Endodermal cell (in vitro differentiated cells): ENCODE measurements at regions not wholly inside any gene's neighbourhood (a gene's known extent, or its start where the extent isn't known, plus 50 kb on each side); places are given as distances from the start of the nearest gene placed in this dataset.

Experiments
- DNase-seq: peaks from one replicate; pipeline ENCODE4 v3.0.0-alpha.2; 2017
- H3K27ac ChIP-seq: 2 replicates; pipeline ENCODE4 v1.5.1; 2013; ENCODE audit warnings: mild to moderate bottlenecking, low read depth, low read length, moderate library complexity
- H3K27me3 ChIP-seq: 2 replicates; pipeline ENCODE4 v1.6.1; 2013; ENCODE audit warnings: mild to moderate bottlenecking, low read length, moderate library complexity; ENCODE audit not compliant: insufficient read depth, control insufficient read depth, poor library complexity, severe bottlenecking
- H3K36me3 ChIP-seq: 2 replicates; pipeline ENCODE4 v1.7.0; 2013; ENCODE audit warnings: mild to moderate bottlenecking, low read length, moderate library complexity; ENCODE audit not compliant: control insufficient read depth, insufficient read depth
- H3K4me1 ChIP-seq: one replicate; pipeline ENCODE4 v1.7.0; 2013; ENCODE audit warnings: low read length; ENCODE audit not compliant: control insufficient read depth, insufficient read depth
- H3K4me3 ChIP-seq: 2 replicates; pipeline ENCODE4 v1.5.1; 2013; ENCODE audit warnings: mild to moderate bottlenecking, low read length, moderate library complexity
- H3K9ac ChIP-seq: 2 replicates; pipeline ENCODE4 v1.6.1; 2013; ENCODE audit warnings: mild to moderate bottlenecking, low read length, moderate library complexity; ENCODE audit not compliant: poor library complexity, severe bottlenecking; ENCODE audit errors: extremely low read depth
- H3K9me3 ChIP-seq: 2 replicates; pipeline ENCODE4 v1.6.1; 2013; ENCODE audit warnings: mild to moderate bottlenecking, low read length, moderate library complexity; ENCODE audit not compliant: control insufficient read depth
- H3K27ac Mint-ChIP-seq: 2 replicates; pipeline ENCODE4 v1.8.0; 2020; ENCODE audit warnings: mixed read lengths
- H3K27me3 Mint-ChIP-seq: 2 replicates; pipeline ENCODE4 v1.8.0; 2021; ENCODE audit warnings: mild to moderate bottlenecking, mixed read lengths; ENCODE audit not compliant: insufficient read depth
- H3K36me3 Mint-ChIP-seq: 2 replicates; pipeline ENCODE4 v1.8.0; 2020; ENCODE audit warnings: low read depth, mixed read lengths
- H3K4me1 Mint-ChIP-seq: 2 replicates; pipeline ENCODE4 v1.8.0; 2020; ENCODE audit warnings: mixed read lengths
- H3K4me3 Mint-ChIP-seq: 2 replicates; pipeline ENCODE4 v1.8.0; 2020; ENCODE audit warnings: mild to moderate bottlenecking, moderate library complexity, mixed read lengths
- H3K9me3 Mint-ChIP-seq: 2 replicates; pipeline ENCODE4 v1.8.0; 2020; ENCODE audit warnings: mild to moderate bottlenecking, mixed read lengths
- CTCF ChIP-seq: fragments of 200-600 bp; sonication (generic); conservative IDR thresholded peaks from 2 replicates; pipeline ENCODE4 v1.5.0; 2021; ENCODE audit warnings: antibody characterized with exemption, mild to moderate bottlenecking
- WGBS, 2 experiments: methylation state at CpG; one replicate each; pipeline versions ENCODE4 v1.1.5 to v1.1.7; 2013; ENCODE audit warnings: missing lambda C conversion rate in 2 of 2, mixed read lengths in 1 of 2; ENCODE audit not compliant: insufficient coverage in 1 of 2, insufficient read length in 1 of 2; 5-methylcytosine and 5-hydroxymethylcytosine counted together

GRCh38 chr11:28464252-28464867 lies 356.2 kb downstream of the METTL15 start:
- Mint-ChIP-seq H3K36me3 (no peaks in the 10 kb centered on the region), H3K27ac (no peak overlapping the region), H3K4me1 (peaks cover 5% of the 10 kb centered on the region), H3K27me3 (peaks cover 16% of the 10 kb centered on the region), H3K4me3 (no peak overlapping the region), H3K9me3 (no peaks in the 10 kb centered on the region)
- 45 to 48% methylated on average over 1 of the region's 1 CpG for WGBS, 2 experiments
- no peak overlapping the region for H3K27ac ChIP-seq
- no peaks in the 10 kb centered on the region for H3K4me1 ChIP-seq
- H3K4me3 ChIP-seq, result no peak overlapping the region
- no peaks in the 10 kb centered on the region for H3K9me3 ChIP-seq
- DNase-seq, result no peak
- H3K27me3 ChIP-seq, result no peaks in the 10 kb centered on the region
- no peak overlapping the region for H3K9ac ChIP-seq
- no peaks in the 10 kb centered on the region for H3K36me3 ChIP-seq
- no peak for TF ChIP-seq CTCF

- no peaks in the 10 kb centered on the region for H3K27me3 ChIP-seq
- H3K27ac Mint-ChIP-seq, result no peak overlapping the region
- no peaks in the 10 kb centered on the region for H3K9me3 ChIP-seq
- no peak overlapping the region for H3K4me3 ChIP-seq
- H3K36me3 Mint-ChIP-seq, result no peaks in the 10 kb centered on the region
- H3K4me1 ChIP-seq, result no peaks in the 10 kb centered on the region
- H3K9me3 Mint-ChIP-seq, result no peaks in the 10 kb centered on the region
- no peak overlapping the region for H3K27ac ChIP-seq
- no peak overlapping the region for H3K9ac ChIP-seq
- 50 to 95% methylated on average over 1 to 3 of the region's 4 CpGs for WGBS, 2 experiments
- TF ChIP-seq CTCF, result no peak
- DNase-seq, result no peak
- peaks cover 5% of the 10 kb centered on the region for H3K4me1 Mint-ChIP-seq
- no peaks in the 10 kb centered on the region for H3K36me3 ChIP-seq
- peaks cover 16% of the 10 kb centered on the region for H3K27me3 Mint-ChIP-seq
- H3K4me3 Mint-ChIP-seq, result no peak overlapping the region
Measured at GRCh38 chr11:28463826-28464225, 355.6 kb downstream of the METTL15 start.

- no peak overlapping the region for H3K27ac ChIP-seq
- no peak overlapping the region for H3K27ac Mint-ChIP-seq
- TF ChIP-seq CTCF, result no peak
Measured at GRCh38 chr11:28461846-28462245, 353.7 kb downstream of the METTL15 start.

More at GRCh38 chr11:28461846-28462245, 353.7 kb downstream of the METTL15 start:
- Histone ChIP-seq H3K36me3 (no peaks in the 10 kb centered on the region), H3K9ac (no peak overlapping the region), H3K27me3 (no peaks in the 10 kb centered on the region), H3K4me3 (no peak overlapping the region), H3K9me3 (no peaks in the 10 kb centered on the region), H3K4me1 (no peaks in the 10 kb centered on the region)
- Mint-ChIP-seq H3K36me3 (no peaks in the 10 kb centered on the region), H3K27me3 (peaks cover 8% of the 10 kb centered on the region), H3K4me3 (no peak overlapping the region), H3K9me3 (no peaks in the 10 kb centered on the region), H3K4me1 (peaks cover 5% of the 10 kb centered on the region)
- no peak for DNase-seq
- WGBS, 2 experiments, result 90% methylated on average over 1 of the region's 2 CpGs; no CpG with 5 or more reads in 1 of the 2 experiments
